Mucosa of gallbladder (tissue), 1 donor: ENCODE measurements at regions not wholly inside any gene's neighbourhood (a gene's known extent, or its start where the extent isn't known, plus 50 kb on each side); places are given as distances from the start of the nearest gene placed in this dataset.

Experiments used
- DNase-seq: peaks from one replicate; pipeline ENCODE4 v3.0.0-alpha.2; 2020; ENCODE audit warnings: low spot score
- donor health status: DM: no; HTN: no; CAD: no.

DNA sequence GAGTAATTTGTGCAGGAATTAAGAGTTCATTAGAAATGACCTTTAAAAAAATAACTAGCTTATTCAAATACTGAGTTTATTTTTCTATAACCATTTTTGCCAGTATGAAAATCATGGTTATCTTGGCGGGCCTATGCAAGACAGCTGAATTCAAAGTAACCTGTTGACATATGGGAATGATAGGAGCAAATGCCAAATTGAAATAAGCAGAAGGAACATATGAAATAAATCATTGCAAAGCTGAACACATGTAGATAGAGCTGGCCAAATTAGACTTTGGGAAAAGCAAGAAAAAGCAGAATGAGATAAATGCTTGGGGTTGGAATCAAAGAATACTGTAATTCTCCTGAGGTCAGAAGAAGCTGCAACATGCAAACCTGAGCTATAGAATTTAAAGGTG is 372.5 kb downstream of the ADAMTS20 start:
- no peak for DNase-seq

DNA sequence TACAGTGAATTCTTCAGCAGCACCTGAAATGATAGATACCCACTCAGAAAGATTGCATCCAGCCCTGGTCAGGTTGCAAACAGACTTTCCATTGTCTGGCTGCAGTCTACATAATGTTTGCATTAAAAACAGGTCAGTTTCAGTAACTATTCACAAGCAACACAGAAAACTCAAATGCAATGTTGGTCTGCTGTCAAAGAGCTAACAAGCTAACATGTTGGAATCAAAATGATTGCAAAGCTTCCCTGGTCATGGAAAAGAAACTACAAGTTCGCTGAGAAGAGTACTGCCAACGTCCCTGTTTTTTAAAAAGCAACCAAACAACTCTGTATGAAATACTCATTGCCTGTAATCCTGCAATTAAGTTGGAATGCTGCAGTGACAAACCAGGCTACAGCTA is 374.7 kb downstream of the ADAMTS20 start:
- no peak for DNase-seq

DNA sequence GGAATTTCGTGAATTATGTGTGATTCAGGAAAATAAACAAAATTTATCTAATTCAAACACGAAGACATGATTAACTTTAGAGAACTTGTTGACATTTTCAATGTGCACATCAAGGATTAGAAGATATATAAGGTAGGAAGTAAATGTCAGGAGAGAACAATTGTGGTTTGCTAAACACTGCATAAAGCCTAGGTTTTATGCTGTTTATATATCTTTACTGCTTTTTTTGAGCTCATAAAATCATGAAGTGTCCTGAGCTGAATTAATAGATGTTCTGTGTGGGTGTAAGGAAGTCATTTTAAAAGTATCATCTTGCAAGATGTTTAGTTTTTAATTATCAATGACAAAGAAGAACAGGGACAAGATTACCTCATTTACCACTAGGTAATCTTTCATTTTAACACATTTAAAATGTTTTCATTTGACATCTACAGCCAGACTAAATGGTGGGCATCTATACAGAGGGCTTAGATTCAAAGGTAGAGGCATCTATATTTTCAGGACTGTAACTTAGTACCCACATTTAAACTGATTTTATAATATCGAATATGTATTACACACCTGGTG is 382.8 kb downstream of the ADAMTS20 start:
- no peak for DNase-seq

DNA sequence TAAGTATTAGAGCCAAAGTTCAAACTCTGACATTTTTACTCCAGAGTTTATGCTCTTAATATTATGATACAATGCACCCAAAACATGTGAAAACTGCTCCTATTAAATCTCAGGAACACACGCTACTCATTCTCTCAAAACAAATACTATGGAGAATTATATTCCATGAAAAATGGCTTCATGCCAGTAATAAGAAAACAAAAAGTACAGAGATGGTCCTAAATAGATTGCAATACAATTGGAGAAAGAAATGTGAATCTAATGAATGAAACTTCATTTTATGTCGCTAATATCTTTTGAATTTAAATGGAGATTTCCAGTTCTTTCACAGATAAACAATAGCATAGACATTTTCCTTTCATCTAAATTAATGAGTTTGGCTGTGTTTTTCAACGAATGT is 384.3 kb downstream of the ADAMTS20 start:
- no peak for DNase-seq

DNA sequence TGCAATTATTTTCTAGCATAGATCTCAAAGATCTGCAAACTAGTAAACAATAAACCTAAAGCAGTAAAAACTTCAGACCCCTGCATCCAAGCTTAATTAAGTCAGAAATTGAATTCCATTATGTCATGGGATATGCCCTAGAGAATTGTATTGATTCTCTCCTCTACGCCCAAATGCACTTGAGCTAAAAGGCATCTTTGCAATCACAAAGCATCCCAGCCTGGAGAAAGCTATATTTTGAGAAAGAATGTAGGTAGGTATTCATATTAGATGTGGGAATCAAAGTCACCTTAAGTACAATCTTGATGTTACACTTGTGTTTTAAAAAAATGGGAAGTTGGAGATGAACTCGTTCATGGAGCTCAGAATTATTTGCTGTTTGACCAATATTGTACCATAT is 386.7 kb downstream of the ADAMTS20 start:
- no peak for DNase-seq

DNA sequence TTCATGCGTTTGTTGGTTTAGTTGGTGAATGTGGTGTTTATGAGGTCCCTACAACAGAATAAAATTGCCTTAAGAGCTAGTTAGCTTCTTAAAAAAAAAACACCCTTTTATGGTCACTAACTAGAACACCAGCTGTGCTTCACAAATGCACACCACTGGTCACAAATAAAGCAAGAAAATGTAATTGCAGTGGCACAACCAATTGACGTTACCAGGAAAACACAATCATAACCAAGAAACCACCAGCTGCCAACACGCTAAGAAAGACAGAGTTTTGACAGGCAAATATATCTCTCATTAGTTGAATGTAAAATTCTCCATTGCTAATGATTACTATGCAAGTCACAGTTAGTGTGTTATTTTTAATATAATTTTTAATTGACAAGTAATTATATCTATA is 389.9 kb downstream of the ADAMTS20 start:
- DNase-seq, result no peak

DNA sequence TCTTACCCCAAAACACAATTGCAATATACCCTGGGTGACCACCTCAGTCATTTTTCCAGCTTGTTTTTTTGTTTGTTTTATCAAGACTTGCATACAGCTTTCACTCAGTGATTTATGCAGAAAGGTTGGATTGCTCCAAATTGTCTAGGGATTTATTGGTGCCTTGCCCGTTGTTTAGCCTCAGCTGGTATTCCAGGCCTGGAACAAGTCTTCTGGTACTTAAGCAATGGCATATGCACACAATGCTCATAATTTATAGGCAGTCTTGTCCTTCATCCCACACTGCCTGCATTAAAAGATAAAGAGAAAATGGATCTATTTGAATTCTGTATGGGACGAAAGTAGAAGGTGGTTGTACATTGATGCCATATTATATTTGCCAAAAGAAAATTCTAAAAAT is 392.5 kb downstream of the ADAMTS20 start:
- no peak for DNase-seq

DNA sequence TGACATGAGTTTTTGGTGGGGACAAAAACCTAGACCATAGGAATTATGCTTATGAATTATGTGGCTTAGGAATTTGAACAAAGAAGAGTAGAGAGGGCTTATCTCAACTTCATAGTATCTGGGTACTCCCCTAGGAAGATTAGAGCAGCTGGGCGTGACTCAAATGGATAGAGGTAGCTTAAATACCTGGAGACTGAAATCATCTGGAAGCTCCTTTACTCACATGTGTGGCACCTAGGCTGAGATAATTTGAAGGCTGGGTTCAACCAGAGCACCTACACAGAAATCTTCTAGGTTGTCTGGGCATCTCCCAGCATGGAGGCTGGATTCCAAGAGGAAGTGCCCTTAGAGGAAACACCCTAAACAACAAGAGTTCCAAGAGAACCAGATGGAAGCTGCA is 393.9 kb downstream of the ADAMTS20 start:
- DNase-seq, result no peak

DNA sequence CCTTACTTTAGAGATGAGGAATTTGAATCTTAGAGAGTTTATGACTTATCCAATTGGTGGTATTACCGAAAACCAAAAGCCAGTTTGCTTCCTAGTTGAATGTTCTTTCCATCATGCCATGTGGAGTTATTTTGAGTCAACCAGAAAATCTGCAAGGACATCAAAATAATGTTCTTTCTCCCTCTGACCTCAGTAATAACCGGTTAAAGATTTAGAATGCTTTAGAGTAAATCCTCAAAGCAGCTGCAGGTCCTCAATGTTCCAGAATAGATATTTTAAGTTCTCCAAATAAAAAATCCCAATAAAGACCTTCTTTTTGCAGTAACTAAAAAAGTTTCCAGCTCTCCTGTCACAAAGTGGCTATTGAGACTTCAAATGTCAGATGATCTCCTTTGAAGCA is 396.6 kb downstream of the ADAMTS20 start:
- no peak for DNase-seq

DNA sequence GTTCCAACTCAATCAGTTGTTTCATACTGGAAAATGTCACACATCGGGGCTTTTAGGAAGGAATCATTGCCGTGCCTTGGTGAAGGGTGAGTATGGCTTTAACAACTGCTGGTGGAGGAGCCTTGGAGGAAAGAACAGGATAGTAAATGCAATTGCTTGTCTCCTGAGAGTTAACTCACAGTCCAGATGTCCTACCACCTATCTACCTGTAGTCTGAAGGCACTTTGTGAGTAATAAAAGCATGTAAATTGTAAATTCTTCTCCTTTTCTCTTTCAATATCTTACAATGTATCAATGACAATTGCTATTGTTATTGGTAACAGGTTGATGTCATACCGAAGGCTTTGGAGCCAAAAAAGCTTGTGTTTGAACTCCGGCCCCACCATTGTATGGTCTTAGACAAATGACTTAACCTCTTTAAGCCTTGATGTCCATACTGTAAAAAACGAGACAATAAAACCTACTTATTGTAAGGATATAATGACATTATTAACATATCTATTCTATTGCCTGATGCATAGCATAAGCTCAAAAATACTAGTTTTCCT is 397.4 kb downstream of the ADAMTS20 start:
- no peak for DNase-seq

DNA sequence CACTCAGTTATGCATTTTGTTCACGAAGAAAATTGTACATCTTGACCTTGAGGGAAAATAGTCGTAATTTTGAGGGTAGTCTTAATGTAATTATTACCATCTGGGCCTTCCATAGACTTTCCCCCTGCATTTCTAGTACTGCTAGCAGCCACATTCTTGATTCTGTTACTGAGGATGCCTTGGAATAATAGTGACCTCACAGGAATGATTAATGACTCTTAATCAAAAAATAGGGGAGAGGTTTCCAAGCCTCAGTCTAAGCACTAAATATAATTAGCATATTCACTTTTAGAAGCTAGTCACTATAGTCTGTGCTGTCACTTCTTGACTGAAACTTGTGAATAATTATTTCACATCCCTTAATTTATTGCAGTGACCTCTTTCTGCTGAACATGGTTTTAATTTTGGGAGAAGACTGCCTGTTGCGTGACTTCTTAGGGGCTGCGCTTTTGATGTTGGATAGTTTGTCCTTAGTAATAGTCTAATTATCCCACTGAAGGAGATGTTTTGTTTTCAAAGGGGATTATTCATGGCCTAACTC is 400.5 kb downstream of the ADAMTS20 start:
- no peak for DNase-seq

DNA sequence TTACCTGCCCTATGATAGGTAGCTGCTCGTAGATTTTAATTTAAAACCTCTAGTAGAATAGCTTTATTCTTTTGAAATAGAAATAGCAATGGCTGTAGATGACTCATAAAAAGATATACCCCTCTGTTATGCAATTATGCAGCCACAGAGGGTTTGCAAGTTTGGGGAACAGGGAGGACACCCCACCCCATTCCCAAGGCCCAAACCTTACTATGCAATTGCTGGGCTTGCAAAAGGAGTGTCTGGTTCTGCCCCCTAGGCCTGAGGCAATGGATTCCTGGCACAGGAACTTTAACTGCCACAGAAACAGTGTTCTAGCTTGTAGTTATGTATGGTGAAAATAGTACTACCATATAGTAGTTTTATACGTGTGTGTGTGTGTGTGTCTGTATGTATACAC is 403.3 kb downstream of the ADAMTS20 start:
- DNase-seq, result no peak

DNA sequence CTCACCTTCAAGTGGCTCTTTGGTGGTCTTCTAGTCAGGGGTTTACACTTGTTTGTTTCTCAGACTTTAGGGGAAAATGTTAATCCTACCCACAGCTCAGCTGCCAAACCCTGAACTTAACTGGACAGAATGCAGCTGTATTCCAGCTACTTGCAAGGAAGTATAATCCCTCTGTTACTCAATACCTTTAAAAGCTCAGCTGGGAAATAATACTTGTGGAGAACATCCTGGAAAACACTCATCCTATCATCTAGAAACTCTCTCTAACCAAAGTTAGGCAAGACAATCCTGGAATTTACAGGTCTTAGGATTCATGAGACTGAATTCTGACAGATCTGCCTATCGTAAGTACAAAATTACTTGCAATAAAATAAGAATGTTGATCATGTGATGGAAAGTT is 404.1 kb downstream of the ADAMTS20 start:
- DNase-seq, result no peak

DNA sequence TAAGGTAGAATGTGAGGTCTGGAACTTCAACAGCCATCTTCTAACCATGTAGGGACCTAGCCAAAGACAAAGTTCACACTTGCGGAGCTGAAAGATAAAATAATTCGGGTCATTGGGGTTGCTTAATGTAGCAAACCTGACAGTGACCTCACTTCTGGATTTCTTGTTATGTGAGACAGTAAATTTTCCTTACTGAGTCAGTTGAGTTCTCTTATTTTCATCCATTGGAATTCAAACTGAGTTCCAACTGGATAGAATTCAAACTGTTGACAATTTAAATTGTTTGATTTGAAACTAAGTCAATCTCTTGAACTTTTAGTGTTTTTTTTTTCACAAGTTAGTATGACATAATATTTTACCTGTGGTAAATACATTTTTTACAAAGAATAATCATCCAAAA is 406.5 kb downstream of the ADAMTS20 start:
- no peak for DNase-seq

DNA sequence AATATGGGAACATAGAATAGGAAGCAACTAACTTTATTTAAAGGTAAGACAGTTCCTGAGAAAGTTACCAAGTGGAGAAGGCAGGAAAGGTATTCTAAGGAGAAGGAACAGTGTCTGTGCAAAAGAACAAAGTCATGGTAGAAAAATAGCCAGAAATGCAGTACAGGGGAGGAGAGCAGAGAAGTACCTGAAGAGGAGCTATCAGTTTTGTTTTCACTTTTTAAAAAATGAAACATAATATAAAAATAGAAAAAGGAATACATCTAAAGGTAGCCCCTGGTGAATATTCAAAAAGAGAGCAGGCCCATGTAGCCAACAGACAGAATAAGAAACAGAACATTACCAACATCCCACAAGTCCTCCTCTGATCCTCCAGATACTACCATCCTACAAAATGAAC is 408.7 kb downstream of the ADAMTS20 start:
- no peak for DNase-seq

DNA sequence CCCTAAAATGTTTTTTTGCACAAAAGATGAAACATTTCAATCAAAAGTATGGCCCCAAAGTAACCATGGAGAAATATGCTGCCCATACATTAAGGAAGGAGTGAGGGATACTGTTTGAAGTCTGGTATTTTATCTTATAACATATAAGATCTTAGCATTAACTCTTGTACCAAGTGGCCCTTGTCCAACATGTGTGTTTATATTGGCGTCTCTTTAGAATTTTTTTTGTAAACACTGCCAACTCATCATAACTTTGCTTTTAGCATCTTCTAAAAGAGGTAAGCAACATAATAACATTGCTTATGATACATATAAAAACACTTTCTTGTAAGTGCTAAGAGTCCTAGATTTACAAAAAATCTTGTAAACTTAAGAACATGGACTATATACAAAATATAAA is 419.7 kb downstream of the ADAMTS20 start:
- DNase-seq, result no peak

DNA sequence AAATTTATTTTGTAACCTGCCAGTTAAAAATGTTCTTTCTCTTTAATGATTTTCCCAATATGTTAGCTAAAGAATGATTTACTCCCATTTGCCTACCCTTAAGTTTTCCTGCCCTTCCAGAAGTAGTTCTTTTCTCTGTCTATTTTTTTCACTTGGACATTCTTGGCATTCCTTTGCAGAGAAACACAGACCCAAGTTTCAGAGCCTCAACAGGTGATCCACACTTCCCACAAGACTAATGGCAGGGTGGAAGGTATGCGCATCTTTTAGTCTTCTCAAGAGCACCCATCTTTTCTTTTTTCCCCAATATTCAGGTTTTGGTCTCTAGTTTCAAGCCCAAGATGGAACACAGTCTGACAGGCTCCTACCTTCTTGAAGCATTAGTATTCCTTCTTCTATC is 420.7 kb downstream of the ADAMTS20 start:
- DNase-seq, result no peak

DNA sequence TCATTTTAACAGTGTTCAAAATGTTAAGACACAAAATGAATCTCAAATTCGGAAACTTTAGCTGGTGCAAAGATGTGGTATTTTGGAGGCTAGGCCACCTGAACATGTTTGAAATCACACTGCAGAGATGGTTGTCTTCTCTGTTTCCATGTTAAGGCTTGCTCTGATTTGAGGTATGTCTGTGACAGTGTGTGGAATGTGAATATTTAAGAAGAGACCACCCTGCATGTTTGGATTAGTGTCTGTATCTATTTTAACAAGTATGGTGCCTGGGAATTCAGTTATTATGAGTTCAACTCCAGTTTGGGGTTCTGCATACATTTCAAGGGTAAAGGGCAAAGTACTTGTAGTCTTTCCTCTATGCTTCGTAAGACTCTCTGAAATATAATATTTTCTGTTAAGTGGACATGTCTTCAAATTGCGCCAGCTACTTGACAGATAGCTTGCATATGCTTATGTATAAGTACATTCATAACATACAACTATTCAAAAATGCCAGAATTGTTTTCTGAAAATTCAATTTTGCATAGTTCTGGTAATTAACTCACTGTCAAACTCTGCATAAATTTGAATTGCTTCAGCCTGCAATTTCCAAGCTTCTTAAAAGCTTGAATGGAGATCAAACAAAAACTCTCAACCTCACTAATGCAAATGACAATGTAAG is 424.0 kb downstream of the ADAMTS20 start:
- DNase-seq, result no peak

DNA sequence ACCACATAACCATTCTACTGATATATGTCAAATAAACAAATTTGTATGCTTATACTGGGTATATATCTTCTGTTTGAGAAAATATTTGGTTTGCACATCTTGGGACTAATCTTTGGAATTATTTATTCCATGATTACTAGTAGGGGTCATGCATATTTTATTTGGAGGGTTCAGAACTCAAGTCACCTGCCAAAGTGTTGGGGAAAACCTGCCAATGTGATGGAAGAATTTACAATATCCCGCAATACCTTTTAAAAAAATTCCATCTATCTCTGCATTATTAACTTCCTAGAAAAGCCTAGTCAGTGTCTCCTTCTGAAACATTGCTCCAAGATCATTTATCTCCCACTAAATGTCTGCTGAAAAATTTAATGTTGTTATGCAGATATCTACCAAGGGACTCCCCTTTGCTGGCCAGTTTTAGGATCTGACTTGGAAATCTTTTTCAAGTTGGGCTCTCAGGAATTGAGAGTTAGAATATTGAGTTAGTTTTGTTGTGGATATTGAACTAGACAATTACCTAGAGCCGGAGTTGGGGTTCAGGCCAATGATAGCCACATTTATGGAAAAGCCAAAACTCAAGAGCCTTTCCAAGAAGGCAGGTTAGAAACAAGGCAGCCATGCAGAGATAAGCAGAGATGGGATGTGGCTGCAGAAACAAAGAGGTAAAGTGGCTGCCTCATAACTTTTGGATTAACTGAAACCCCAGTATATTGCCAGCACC is 425.2 kb downstream of the ADAMTS20 start:
- no peak for DNase-seq

DNA sequence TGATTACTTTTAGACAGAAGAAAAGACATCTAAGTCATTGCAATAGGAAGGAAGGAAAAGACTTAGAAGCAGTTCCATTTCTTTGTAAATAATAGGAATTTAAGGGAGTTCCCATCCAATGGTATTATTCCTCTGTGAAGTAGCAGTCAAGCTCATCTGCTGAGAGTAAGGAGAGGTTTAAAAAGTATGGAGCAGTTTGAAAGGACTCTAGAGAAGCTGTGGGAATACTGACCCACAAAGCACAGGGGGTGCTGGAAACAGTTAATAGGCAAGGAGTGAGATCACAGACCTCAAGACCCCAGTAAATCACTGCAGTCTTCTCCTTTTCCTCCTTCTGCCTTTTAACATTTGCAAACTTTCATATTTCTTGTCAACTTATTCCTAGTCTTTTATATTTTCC is 428.5 kb downstream of the ADAMTS20 start:
- DNase-seq, result no peak

DNA sequence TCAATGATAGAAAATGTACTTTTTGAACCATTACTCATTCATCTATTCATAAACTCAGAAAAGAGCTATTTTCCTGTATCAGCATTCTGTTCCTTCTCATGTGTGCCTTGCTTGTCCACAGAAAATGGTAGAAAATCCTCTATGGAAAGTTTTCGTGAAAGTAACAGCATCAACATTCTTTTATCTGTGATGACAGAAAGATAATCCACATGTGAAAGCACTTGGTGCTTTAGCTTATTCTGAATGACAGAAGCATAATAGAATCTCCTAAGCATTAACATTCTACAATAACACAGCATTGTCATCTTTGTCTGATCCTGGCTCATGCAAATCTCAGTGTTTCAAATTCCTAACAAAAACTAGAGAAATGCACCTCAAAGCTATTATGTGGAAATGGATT is 431.9 kb downstream of the ADAMTS20 start:
- no peak for DNase-seq

DNA sequence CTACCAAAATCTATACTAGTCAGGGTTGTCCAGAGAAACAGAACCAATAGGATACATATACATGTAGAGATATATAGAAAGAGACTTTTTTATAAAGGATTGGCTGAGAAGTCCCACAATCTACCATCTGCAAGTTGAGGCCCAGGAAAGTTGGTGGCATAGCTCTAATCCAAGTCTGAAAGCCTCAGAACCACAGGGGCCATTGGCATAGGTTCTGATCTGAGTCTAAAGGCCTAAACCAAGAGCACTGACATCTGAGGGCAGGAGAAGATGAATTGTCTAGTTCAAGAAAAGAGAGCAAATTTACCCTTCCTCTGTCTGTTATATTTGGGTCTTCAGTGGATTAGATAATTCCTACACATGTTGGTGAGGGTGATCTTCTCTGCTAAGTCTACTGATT is 433.1 kb downstream of the ADAMTS20 start:
- DNase-seq, result no peak

DNA sequence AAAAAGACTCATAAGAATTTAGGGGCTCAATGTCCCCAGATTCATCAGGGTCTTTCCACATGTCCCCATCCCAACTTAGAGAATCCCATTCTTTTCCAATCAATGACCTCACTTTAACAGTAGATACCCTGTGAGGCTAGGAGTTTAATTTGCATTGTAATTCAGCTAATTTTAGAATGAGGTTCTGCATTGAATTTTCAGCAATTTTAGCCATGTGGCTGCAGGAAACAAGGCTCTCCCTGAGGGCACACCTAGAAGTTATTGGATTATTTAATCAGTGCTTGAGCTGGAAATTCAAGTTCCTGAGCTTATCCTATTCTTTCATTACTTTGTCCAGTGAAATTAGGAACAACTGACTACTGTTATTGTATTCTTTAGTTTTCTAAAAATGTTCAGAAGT is 433.8 kb downstream of the ADAMTS20 start:
- DNase-seq, result no peak
